OCI-LY3 (cell line): ENCODE measurements at regions not wholly inside any gene's neighbourhood (a gene's known extent, or its start where the extent isn't known, plus 50 kb on each side); places are given as distances from the start of the nearest gene placed in this dataset.

Experiments used
- H2AFZ ChIP-seq: fragments of 200-600, 300-600 bp; shearing (Covaris generic); 2 replicates; pipeline ENCODE4 v1.6.0; 2014; ENCODE audit warnings: antibody characterized with exemption, low read depth, low read length
- H3K27ac ChIP-seq: fragments of 200-600, 300-600 bp; sonication (generic); 2 replicates; pipeline ENCODE4 v1.5.1; 2014; ENCODE audit warnings: mild to moderate bottlenecking, low read length, moderate library complexity, mixed read lengths
- H3K27me3 ChIP-seq: fragments of 200-600, 300-600 bp; sonication (generic); 2 replicates; pipeline ENCODE4 v1.6.1; 2014; ENCODE audit warnings: low read depth, low read length, mixed read lengths
- H3K36me3 ChIP-seq: fragments of 200-600, 300-600 bp; sonication (generic); replicated peaks from 2 replicates; pipeline ENCODE3; 2014; ENCODE audit warnings: low read depth, low read length, mixed read lengths
- H3K4me1 ChIP-seq: fragments of 300-600, 200-600 bp; sonication (generic); 2 replicates; pipeline ENCODE4 v1.6.1; 2014; ENCODE audit warnings: low read length, mixed read lengths
- H3K4me2 ChIP-seq: fragments of 200-600, 300-600 bp; sonication (generic); 2 replicates; pipeline ENCODE4 v1.6.1; 2014; ENCODE audit warnings: low read length, mixed read lengths
- H3K4me3 ChIP-seq: fragments of 300-600, 200-600 bp; sonication (generic); 2 replicates; pipeline ENCODE4 v1.5.1; 2014; ENCODE audit warnings: antibody characterized with exemption, mild to moderate bottlenecking, low read length, moderate library complexity
- H3K79me2 ChIP-seq: fragments of 300-600, 200-600 bp; shearing (Covaris generic); 2 replicates; pipeline ENCODE4 v1.6.1; 2014; ENCODE audit warnings: mild to moderate bottlenecking, low read length, mixed read lengths
- H3K9ac ChIP-seq: fragments of 300-600, 200-600 bp; shearing (Covaris generic); 2 replicates; pipeline ENCODE4 v1.6.0; 2014; ENCODE audit warnings: mild to moderate bottlenecking, low read length, moderate library complexity
- H3K9me3 ChIP-seq: fragments of 200-600, 300-600 bp; shearing (Covaris generic); 2 replicates; pipeline ENCODE4 v1.6.1; 2014; ENCODE audit warnings: low read length, mixed read lengths; ENCODE audit not compliant: insufficient read depth
- H4K20me1 ChIP-seq: fragments of 200-600, 300-600 bp; sonication (generic); 2 replicates; pipeline ENCODE4 v1.6.1; 2016; ENCODE audit warnings: low read length, mixed read lengths; ENCODE audit not compliant: insufficient read depth
- EZH2phosphoT487 ChIP-seq: fragments of 200-600 bp; shearing (Covaris generic); IDR thresholded peaks from 2 replicates; pipeline ENCODE4 v1.6.1; 2018; ENCODE audit warnings: antibody characterized with exemption, mixed run types, low read depth
- TF ChIP-seq, protein P1 (sequence below): fragments of 200-600, 300-600 bp; sonication (generic); IDR thresholded peaks from 2 replicates; pipeline ENCODE4 v1.5.1; 2014; ENCODE audit warnings: antibody characterized with exemption, low read length, low read depth

DNA sequence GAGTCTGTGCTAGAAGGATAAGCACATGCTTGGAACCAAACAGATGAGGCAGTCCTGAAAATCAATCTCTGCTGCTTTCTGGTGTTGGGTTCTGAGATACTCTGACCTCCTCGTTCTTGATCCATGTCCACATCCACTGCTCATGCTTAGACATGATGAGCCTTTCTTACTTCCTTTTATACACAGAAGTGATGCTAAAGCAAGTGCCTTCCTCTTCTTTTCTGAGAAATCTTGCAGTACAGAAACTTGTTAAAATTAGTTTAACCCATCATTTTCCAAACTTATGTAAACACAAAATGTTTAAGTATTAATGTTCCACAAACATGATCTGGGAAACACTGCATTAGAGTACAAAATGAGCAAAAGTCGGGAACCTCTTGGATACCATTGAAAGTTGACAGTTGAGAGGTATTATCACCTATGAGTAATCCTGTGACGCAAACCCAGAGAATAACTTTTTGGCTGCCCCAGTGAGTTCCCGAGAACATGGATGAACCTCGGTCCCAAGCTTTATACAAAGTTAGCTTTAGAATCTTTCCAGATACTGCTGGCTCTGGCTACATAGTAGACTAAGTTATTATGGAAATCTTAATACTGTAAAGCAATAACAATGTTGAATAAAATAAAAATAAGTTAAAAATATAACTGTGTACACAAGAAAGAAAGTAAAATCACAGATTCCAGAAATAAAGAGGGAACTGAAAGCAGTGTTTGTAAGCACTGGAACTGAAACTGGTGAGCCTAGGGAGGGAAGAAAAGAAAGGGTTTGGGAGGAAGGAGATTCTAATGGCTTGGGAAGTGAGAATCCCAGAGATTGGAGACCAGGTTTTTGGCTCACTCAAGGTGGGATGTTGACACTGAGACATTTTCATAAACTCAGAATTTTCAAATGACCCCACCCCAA, 429.3 kb upstream of the RUNX1 start:
- Histone ChIP-seq H3K4me3 (no peak overlapping the region), H3K27ac (no peak overlapping the region), H3K4me2 (no peak overlapping the region), H3K9ac (no peak overlapping the region), H3K9me3 (no peaks in the 10 kb centered on the region), H3K79me2 (no peaks in the 10 kb centered on the region), H3K4me1 (peaks cover 24% of the 10 kb centered on the region), H2AFZ (no peak overlapping the region), H3K36me3 (no peaks in the 10 kb centered on the region), H4K20me1 (no peaks in the 10 kb centered on the region), H3K27me3 (no peaks in the 10 kb centered on the region)
- TF ChIP-seq, protein P1, sequence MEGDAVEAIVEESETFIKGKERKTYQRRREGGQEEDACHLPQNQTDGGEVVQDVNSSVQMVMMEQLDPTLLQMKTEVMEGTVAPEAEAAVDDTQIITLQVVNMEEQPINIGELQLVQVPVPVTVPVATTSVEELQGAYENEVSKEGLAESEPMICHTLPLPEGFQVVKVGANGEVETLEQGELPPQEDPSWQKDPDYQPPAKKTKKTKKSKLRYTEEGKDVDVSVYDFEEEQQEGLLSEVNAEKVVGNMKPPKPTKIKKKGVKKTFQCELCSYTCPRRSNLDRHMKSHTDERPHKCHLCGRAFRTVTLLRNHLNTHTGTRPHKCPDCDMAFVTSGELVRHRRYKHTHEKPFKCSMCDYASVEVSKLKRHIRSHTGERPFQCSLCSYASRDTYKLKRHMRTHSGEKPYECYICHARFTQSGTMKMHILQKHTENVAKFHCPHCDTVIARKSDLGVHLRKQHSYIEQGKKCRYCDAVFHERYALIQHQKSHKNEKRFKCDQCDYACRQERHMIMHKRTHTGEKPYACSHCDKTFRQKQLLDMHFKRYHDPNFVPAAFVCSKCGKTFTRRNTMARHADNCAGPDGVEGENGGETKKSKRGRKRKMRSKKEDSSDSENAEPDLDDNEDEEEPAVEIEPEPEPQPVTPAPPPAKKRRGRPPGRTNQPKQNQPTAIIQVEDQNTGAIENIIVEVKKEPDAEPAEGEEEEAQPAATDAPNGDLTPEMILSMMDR = no peak
- TF ChIP-seq EZH2phosphoT487 = no peak

DNA sequence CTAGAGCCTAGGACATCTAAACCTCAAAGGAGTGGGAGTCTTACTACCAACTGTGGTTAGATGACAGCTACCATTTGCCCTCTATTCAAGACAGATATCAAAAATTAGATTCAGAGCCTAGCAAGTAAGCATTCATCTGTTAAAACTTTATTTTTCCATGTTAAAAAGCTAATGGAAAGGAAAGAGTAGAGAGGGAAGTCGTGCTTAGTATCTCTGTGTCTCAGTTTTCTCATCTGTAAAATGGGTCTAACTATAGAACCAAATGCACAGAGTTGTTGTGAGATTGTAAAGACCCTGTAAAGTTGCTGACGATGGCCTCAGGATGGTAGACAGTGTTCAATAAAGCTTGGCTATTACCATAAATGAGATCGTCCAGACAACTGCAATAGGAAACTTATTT, 428.5 kb upstream of the RUNX1 start:
- Histone ChIP-seq H3K4me2 (no peak overlapping the region), H3K4me3 (no peak overlapping the region), H3K9me3 (no peaks in the 10 kb centered on the region), H3K79me2 (no peaks in the 10 kb centered on the region), H3K9ac (no peak overlapping the region), H2AFZ (no peak overlapping the region), H4K20me1 (no peaks in the 10 kb centered on the region), H3K36me3 (no peaks in the 10 kb centered on the region), H3K27me3 (no peaks in the 10 kb centered on the region), H3K4me1 (peaks cover 19% of the 10 kb centered on the region), H3K27ac (no peak overlapping the region)
- TF ChIP-seq, protein P1 = no peak
- no peak for TF ChIP-seq EZH2phosphoT487

GRCh38 chr21:35476621-35477395, 427.7 kb upstream of the RUNX1 start:
- peaks cover 19% of the 10 kb centered on the region for H3K4me1 ChIP-seq
- H4K20me1 ChIP-seq = no peaks in the 10 kb centered on the region
- H3K27ac ChIP-seq = no peak overlapping the region
- H3K36me3 ChIP-seq = no peaks in the 10 kb centered on the region
- TF ChIP-seq EZH2phosphoT487 = no peak
- TF ChIP-seq, protein P1 = no peak
- no peak overlapping the region for H3K9ac ChIP-seq
- no peaks in the 10 kb centered on the region for H3K27me3 ChIP-seq
- no peaks in the 10 kb centered on the region for H3K79me2 ChIP-seq
- H3K4me3 ChIP-seq = no peak overlapping the region
- no peaks in the 10 kb centered on the region for H3K9me3 ChIP-seq
- no peak overlapping the region for H3K4me2 ChIP-seq
- no peak overlapping the region for H2AFZ ChIP-seq

- Histone ChIP-seq H3K27ac (no peak overlapping the region), H3K36me3 (no peaks in the 10 kb centered on the region), H2AFZ (no peak overlapping the region), H4K20me1 (no peaks in the 10 kb centered on the region), H3K9me3 (no peaks in the 10 kb centered on the region), H3K9ac (no peak overlapping the region), H3K4me3 (no peak overlapping the region), H3K4me2 (no peak overlapping the region), H3K4me1 (peaks cover 19% of the 10 kb centered on the region), H3K79me2 (no peaks in the 10 kb centered on the region), H3K27me3 (no peaks in the 10 kb centered on the region)
- no peak for TF ChIP-seq EZH2phosphoT487
- TF ChIP-seq, protein P1 = no peak
Observed at GRCh38 chr21:35475762-35476161, 426.7 kb upstream of the RUNX1 start.
